NCI-H774 (cell line): ENCODE measurements at regions not wholly inside any gene's neighbourhood (a gene's known extent, or its start where the extent isn't known, plus 50 kb on each side); places are given as distances from the start of the nearest gene placed in this dataset.

Experiments used
- DNase-seq: peaks from one replicate; lab custom pipeline; 2025; lab: John Stamatoyannopoulos, UW

GRCh38 chr1:81392526-81393226 lies 408.1 kb upstream of the ADGRL2 start:
- no peak for DNase-seq

GRCh38 chr1:81391125-81391828 lies 409.5 kb upstream of the ADGRL2 start:
- peak; percentile 17 for DNase-seq

GRCh38 chr1:81388435-81388834 lies 412.3 kb upstream of the ADGRL2 start:
- DNase-seq = no peak

- no peak for DNase-seq
These were observed 413.3 kb upstream of the ADGRL2 start for GRCh38 chr1:81387446-81387845.

GRCh38 chr1:81382561-81382960 lies 418.2 kb upstream of the ADGRL2 start:
- DNase-seq = no peak

- DNase-seq = no peak
These were observed 418.9 kb upstream of the ADGRL2 start for GRCh38 chr1:81381881-81382280.

GRCh38 chr1:81380436-81380835 lies 420.3 kb upstream of the ADGRL2 start:
- DNase-seq = no peak

GRCh38 chr1:81379430-81379829 lies 421.3 kb upstream of the ADGRL2 start:
- DNase-seq = no peak

- no peak for DNase-seq
These were observed 423.3 kb upstream of the ADGRL2 start for GRCh38 chr1:81377406-81377805.

- DNase-seq = no peak
These were observed 424.7 kb upstream of the ADGRL2 start for GRCh38 chr1:81375884-81376548.

GRCh38 chr1:81374481-81374880 lies 426.3 kb upstream of the ADGRL2 start:
- no peak for DNase-seq

- DNase-seq = no peak
These were observed 428.9 kb upstream of the ADGRL2 start for GRCh38 chr1:81371864-81372263.

GRCh38 chr1:81369833-81370232 lies 430.9 kb upstream of the ADGRL2 start:
- no peak for DNase-seq

- DNase-seq = no peak
These were observed 434.6 kb upstream of the ADGRL2 start for GRCh38 chr1:81366173-81366572.

- DNase-seq = no peak
These were observed 436.6 kb upstream of the ADGRL2 start for GRCh38 chr1:81364088-81364487.

GRCh38 chr1:81358151-81358550 lies 442.6 kb upstream of the ADGRL2 start:
- no peak for DNase-seq

- DNase-seq = no peak
These were observed 448.9 kb upstream of the ADGRL2 start for GRCh38 chr1:81351864-81352263.

- DNase-seq = no peak
These were observed 451.4 kb upstream of the ADGRL2 start for GRCh38 chr1:81349194-81349965.

- DNase-seq = no peak
These were observed 455.6 kb upstream of the ADGRL2 start for GRCh38 chr1:81345110-81345509.

- no peak for DNase-seq
These were observed 460.5 kb upstream of the ADGRL2 start for GRCh38 chr1:81340239-81340638.

- no peak for DNase-seq
These were observed 463.5 kb upstream of the ADGRL2 start for GRCh38 chr1:81337226-81337625.

GRCh38 chr1:81335876-81336275 lies 464.9 kb upstream of the ADGRL2 start:
- no peak for DNase-seq
